ENCODE measurements at regions not wholly inside any gene's neighbourhood (a gene's known extent, or its start where the extent isn't known, plus 50 kb on each side); places are given as distances from the start of the nearest gene placed in this dataset.
A peak's percentile ranks its signal among the peaks of the same experiment; 100 is the strongest.

DNA sequence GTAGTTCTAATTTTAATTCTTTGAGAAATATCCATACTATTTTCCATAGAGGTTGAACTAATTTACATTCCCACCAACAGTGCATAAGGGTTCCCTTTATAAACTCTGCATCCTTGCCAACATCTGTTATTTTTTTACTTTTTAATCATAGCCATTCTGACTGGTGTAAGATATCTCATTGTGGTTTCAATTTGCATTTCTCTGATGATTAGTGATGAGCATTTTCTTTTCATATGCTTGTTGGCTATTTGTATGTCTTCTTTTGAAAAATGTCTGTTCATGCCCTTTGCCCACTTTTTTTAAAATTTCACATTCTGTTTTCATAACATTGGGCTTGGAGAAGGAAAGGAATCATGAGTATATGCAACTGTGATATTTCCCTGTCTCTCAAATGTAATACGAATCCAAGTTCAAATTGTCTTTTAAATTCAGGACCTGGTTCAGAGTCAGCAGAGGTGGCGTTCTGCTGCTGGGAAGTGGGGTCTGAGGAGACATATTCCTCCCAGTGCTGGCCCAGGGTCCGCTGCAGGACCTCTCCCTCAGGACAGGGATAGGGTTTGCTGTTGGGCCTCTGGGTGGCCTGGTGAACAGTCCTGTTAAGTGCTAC lies 81.2 kb upstream of the ETV6 start:
- H3K4me1 Mint-ChIP-seq (ENCODE audit: low read depth): peaks cover 30% of the 10 kb centered on the region
- DNase-seq (ENCODE audit: low spot score): no peak
- H3K4me3 Mint-ChIP-seq (ENCODE audit: unreplicated experiment): no peak overlapping the region
- peak overlapping the region; percentile 33 for H3K27ac Mint-ChIP-seq (ENCODE audit: unreplicated experiment)
- no peaks in the 10 kb centered on the region for H3K9me3 Mint-ChIP-seq (ENCODE audit: low read depth)
- TF ChIP-seq, protein P1, sequence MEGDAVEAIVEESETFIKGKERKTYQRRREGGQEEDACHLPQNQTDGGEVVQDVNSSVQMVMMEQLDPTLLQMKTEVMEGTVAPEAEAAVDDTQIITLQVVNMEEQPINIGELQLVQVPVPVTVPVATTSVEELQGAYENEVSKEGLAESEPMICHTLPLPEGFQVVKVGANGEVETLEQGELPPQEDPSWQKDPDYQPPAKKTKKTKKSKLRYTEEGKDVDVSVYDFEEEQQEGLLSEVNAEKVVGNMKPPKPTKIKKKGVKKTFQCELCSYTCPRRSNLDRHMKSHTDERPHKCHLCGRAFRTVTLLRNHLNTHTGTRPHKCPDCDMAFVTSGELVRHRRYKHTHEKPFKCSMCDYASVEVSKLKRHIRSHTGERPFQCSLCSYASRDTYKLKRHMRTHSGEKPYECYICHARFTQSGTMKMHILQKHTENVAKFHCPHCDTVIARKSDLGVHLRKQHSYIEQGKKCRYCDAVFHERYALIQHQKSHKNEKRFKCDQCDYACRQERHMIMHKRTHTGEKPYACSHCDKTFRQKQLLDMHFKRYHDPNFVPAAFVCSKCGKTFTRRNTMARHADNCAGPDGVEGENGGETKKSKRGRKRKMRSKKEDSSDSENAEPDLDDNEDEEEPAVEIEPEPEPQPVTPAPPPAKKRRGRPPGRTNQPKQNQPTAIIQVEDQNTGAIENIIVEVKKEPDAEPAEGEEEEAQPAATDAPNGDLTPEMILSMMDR (IDR thresholded peaks at IDR 0.05): no peak
- no peaks in the 10 kb centered on the region for H3K36me3 Mint-ChIP-seq (ENCODE audit: low read depth)
- no peaks in the 10 kb centered on the region for H3K27me3 Mint-ChIP-seq (ENCODE audit: low read depth)

DNA sequence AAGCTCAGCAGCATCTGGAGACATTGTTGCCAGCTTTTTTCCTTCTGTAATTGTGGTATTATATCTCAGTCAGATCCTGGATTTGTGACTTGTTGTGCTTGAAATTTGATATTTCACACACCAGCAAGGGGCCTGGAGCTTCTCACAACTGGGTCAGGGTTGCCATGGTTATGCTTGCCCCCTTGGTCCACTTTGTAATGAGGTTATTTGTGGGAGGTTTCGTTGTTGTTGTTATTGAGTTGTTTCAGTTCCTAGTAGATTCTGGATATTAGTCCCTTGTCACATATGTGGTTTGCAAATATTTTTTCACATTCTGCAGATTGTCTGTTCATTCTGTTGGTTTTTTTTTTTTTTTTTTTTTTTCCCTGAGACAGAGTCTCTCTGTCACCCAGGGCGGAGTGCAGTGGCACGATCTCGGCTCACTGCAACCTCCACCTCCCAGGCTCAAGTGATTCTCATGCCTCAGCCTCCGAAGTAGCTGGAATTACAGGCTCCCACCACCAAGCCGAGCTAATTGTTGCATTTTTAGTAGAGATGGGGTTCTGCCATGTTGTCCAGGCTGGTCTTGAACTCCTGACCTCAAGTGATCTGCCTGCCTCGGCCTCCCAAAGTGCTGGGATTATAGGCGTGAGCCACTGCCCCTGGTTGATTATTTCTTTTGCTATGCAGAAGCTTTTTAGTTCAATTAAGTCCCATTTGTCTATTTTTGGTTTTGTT lies 80.6 kb upstream of the ETV6 start:
- peaks cover 1% of the 10 kb centered on the region for H3K36me3 Mint-ChIP-seq (ENCODE audit: low read depth)
- no peak for DNase-seq (ENCODE audit: low spot score)
- peaks cover 25% of the 10 kb centered on the region for H3K4me1 Mint-ChIP-seq (ENCODE audit: low read depth)
- peaks cover 2% of the 10 kb centered on the region for H3K9me3 Mint-ChIP-seq (ENCODE audit: low read depth)
- H3K27ac Mint-ChIP-seq (ENCODE audit: unreplicated experiment): peak overlapping the region; percentile 33
- no peak overlapping the region for H3K4me3 Mint-ChIP-seq (ENCODE audit: unreplicated experiment)
- TF ChIP-seq, protein P1 (IDR thresholded peaks at IDR 0.05): no peak
- H3K27me3 Mint-ChIP-seq (ENCODE audit: low read depth): no peaks in the 10 kb centered on the region

DNA sequence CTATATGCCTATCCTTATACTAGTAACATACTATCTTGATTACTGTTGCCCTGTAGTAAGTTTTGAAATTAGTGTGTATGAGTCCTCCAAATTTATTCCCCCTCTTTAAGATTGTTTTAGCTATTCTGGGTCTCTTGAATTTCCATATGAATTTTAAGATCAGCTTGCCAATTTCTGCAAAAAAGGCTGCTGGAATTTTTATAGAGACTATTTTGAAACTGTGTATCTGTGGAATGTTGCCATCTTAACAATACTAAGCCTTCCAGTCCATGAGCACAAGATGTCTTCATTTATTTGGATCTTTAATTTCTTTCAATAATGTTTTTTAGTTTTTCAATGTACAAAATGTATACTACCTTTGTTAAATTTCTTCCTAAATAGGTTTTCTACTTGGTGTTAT lies 79.8 kb upstream of the ETV6 start:
- peaks cover 4% of the 10 kb centered on the region for H3K36me3 Mint-ChIP-seq (ENCODE audit: low read depth)
- peaks cover 23% of the 10 kb centered on the region for H3K4me1 Mint-ChIP-seq (ENCODE audit: low read depth)
- no peak overlapping the region for H3K4me3 Mint-ChIP-seq (ENCODE audit: unreplicated experiment)
- H3K27ac Mint-ChIP-seq (ENCODE audit: unreplicated experiment): no peak overlapping the region
- peaks cover 6% of the 10 kb centered on the region for H3K9me3 Mint-ChIP-seq (ENCODE audit: low read depth)
- TF ChIP-seq, protein P1 (IDR thresholded peaks at IDR 0.05): no peak
- H3K27me3 Mint-ChIP-seq (ENCODE audit: low read depth): no peaks in the 10 kb centered on the region
- DNase-seq (ENCODE audit: low spot score): no peak

DNA sequence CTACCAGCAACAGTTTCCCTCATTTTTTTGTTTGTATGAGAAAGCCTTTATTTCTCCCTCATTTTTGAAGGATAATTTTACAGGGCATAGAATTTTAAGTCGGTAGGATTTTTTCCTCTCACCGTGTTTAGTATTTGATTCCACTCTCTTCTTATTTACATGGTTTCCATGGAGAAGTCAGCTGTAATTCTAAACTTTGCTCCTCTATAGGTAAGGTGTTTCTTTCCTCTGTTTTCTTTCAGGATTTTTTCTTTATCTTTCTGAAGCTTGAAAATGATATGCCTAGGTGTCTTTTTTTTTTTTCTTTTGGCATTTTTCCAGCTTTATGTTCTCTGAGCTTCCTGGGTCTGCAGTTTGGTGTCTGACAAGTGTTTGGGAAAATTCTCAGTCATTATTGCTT lies 75.6 kb upstream of the ETV6 start:
- TF ChIP-seq, protein P1 (IDR thresholded peaks at IDR 0.05): no peak
- Mint-ChIP-seq H3K27me3 (ENCODE audit: low read depth) (no peaks in the 10 kb centered on the region), H3K9me3 (ENCODE audit: low read depth) (peaks cover 9% of the 10 kb centered on the region), H3K27ac (ENCODE audit: unreplicated experiment) (no peak overlapping the region), H3K4me3 (ENCODE audit: unreplicated experiment) (no peak overlapping the region), H3K36me3 (ENCODE audit: low read depth) (peaks cover 6% of the 10 kb centered on the region), H3K4me1 (ENCODE audit: low read depth) (peaks cover 31% of the 10 kb centered on the region)
- no peak for DNase-seq (ENCODE audit: low spot score)

DNA sequence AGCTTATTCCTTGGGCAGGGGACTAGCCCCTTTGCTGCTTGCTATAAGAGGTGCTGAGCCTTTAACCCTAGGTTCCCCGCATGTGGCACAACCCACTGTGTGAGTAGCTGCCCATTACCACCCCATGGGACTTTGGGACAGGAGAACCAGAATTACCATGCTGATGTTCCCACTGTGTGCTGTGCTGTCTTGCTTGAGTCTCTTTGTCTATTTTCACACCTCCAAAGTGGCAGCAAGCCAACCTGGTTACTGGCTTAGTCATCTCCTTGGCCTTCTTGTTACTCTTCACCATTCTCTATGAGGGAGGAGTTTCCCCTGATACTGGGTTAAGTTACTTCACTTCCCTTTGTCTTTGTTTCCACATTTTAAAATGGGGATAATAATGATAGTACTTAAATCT lies 73.4 kb upstream of the ETV6 start:
- TF ChIP-seq, protein P1 (IDR thresholded peaks at IDR 0.05): no peak
- peaks cover 6% of the 10 kb centered on the region for H3K36me3 Mint-ChIP-seq (ENCODE audit: low read depth)
- peaks cover 9% of the 10 kb centered on the region for H3K9me3 Mint-ChIP-seq (ENCODE audit: low read depth)
- H3K27ac Mint-ChIP-seq (ENCODE audit: unreplicated experiment): no peak overlapping the region
- no peak for DNase-seq (ENCODE audit: low spot score)
- no peaks in the 10 kb centered on the region for H3K27me3 Mint-ChIP-seq (ENCODE audit: low read depth)
- H3K4me3 Mint-ChIP-seq (ENCODE audit: unreplicated experiment): no peak overlapping the region
- H3K4me1 Mint-ChIP-seq (ENCODE audit: low read depth): peaks cover 41% of the 10 kb centered on the region
